ACHN (cell line): ENCODE measurements at regions not wholly inside any gene's neighbourhood (a gene's known extent, or its start where the extent isn't known, plus 50 kb on each side); places are given as distances from the start of the nearest gene placed in this dataset.

ENCODE experiments used
- DNase-seq: peaks from one replicate; pipeline ENCODE4 v3.0.0-alpha.2; 2015
- in situ Hi-C: cut with HindIII; loops from 2 replicates; pipeline ENCODE4 v1.10.0; 2017; ENCODE audit warnings: low sequenced_read_pairs, low pct_ligation_motif_present, low pct_unique_long_range_greater_than_20kb

GRCh38 chr7:132635127-132635526 lies 58.9 kb upstream of the PLXNA4 start:
- DNase-seq, result no peak
- in situ Hi-C loops, result no loop called here

GRCh38 chr7:132630834-132631233 lies 54.6 kb upstream of the PLXNA4 start:
- in situ Hi-C loops, result no loop called here
- DNase-seq, result no peak
